GM12892 (cell line): ENCODE measurements at regions not wholly inside any gene's neighbourhood (a gene's known extent, or its start where the extent isn't known, plus 50 kb on each side); places are given as distances from the start of the nearest gene placed in this dataset.

Source experiments
- POLR2A ChIP-seq: IDR thresholded peaks from 2 replicates; pipeline ENCODE4 v1.6.1; 2011; ENCODE audit warnings: low read depth, low read length, control low read depth
- TAF1 ChIP-seq: IDR thresholded peaks from 2 replicates; pipeline ENCODE4 v1.6.1; 2011; ENCODE audit warnings: low read depth, mild to moderate bottlenecking, control low read depth, low read length, borderline replicate concordance

DNA sequence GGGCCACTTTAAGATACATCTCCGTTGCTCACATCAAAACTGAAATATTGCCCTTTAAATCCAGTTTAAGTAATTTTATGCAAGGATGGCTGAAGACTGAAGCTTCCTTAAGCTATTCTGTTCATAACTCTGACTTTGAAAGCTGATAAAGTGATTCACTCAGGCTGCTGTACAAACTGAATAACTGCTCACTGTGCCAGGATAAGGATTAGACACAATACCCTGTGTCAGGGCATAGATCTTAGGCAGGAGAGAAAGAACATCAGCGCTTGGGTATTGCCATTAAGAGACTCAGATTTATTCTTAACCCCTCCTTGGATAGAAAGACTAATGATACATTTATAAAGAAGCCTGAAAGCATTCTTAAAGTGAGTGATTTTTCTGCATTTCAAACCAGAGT is 614.5 kb upstream of the ZWINT start:
- TF ChIP-seq TAF1, result no peak
- TF ChIP-seq POLR2A, result no peak
